ENCODE measurements at regions not wholly inside any gene's neighbourhood (a gene's known extent, or its start where the extent isn't known, plus 50 kb on each side); places are given as distances from the start of the nearest gene placed in this dataset.
"Not testable (repeated sequence)": the region's sequence is repeated elsewhere in the genome, so short reads cannot be mapped to it uniquely, and the experiment has no call there.

- H3K36me3 ChIP-seq (ENCODE audit: control insufficient read depth, insufficient read depth, low read length); H3K9ac ChIP-seq (ENCODE audit: low read depth, low read length); H3K4me1 ChIP-seq (ENCODE audit: control insufficient read depth, insufficient read depth, low read length); H3K27me3 ChIP-seq (ENCODE audit: control insufficient read depth, insufficient read depth, low read length); H3K4me3 ChIP-seq (ENCODE audit: low read depth, low read length); H3K9me3 ChIP-seq (ENCODE audit: control insufficient read depth, insufficient read depth, low read length): not testable (repeated sequence)
These were observed 5358.4 kb upstream of the TPTE start for GRCh38 chr21:5162693-5163574.

DNA sequence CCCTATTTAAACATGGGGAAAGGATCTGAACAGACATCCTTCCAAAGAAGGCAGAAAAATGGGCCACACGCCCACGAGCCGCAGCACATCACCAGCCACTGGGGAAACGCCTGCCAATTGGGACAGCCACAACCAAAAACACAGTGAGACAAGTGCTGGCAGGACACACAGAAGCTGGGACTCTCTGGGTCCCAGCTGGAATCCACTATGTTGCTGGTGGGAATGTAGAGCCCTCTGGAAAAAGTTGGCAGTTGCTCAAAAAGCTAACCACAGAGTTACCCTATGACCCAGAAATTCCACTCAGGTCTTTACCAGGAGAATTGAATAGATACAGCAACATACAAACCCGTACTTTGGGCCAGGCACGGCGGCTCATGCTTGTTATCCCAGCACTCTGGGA, 5355.6 kb upstream of the TPTE start:
- H3K36me3 ChIP-seq (ENCODE audit: control insufficient read depth, insufficient read depth, low read length); H3K4me3 ChIP-seq (ENCODE audit: low read depth, low read length); H3K27me3 ChIP-seq (ENCODE audit: control insufficient read depth, insufficient read depth, low read length); H3K9me3 ChIP-seq (ENCODE audit: control insufficient read depth, insufficient read depth, low read length); H3K9ac ChIP-seq (ENCODE audit: low read depth, low read length); H3K4me1 ChIP-seq (ENCODE audit: control insufficient read depth, insufficient read depth, low read length): not testable (repeated sequence)
